ENCODE measurements at regions not wholly inside any gene's neighbourhood (a gene's known extent, or its start where the extent isn't known, plus 50 kb on each side); places are given as distances from the start of the nearest gene placed in this dataset.

DNA sequence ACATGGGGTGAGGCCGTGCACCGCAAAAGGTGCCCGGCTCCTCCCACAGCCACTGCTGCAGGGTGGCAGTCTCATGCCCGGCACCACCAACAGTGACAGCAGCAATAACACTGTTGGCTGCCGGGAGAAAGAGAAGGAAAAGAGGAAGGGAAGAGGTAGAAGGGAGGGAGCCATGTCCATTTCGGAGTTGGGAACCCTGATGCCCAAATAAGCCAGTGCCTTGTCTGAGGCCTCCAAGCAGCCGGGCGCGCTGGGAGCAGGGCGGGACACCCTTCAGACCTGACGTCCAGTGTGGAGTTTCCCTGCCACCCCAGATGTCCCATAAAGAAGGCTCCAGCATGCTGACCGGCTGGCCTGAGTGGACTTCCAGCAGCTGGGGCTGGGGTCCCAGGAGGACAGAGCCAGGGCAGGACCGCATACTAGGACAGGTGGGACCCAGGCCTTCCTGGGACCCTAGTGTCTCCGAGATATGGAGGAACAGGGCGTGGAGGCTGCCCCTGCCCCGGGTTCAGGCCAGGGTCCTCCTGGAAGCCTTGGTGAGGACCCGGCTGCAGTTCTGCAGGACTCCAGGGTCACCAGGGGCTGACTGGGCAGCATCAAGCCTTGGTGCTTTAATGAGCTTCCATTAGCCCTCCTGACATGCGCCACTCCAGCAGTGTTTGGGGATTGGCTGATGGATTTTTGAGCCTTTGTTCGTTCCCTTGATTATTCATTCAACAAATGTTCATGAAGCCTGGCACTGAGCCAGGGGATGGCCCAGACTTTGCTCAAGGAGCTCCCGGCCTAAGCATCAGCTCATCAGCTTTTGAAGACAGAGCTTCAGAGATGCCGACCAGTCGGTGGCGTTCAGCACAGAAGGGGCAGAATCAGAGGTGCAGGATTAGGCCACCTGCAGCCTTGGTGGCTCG, 223.6 kb upstream of the CIBAR2 start:
- TF ChIP-seq POLR2AphosphoS5 (IDR thresholded peaks at IDR 0.05): no peak
- TF ChIP-seq, protein P1, sequence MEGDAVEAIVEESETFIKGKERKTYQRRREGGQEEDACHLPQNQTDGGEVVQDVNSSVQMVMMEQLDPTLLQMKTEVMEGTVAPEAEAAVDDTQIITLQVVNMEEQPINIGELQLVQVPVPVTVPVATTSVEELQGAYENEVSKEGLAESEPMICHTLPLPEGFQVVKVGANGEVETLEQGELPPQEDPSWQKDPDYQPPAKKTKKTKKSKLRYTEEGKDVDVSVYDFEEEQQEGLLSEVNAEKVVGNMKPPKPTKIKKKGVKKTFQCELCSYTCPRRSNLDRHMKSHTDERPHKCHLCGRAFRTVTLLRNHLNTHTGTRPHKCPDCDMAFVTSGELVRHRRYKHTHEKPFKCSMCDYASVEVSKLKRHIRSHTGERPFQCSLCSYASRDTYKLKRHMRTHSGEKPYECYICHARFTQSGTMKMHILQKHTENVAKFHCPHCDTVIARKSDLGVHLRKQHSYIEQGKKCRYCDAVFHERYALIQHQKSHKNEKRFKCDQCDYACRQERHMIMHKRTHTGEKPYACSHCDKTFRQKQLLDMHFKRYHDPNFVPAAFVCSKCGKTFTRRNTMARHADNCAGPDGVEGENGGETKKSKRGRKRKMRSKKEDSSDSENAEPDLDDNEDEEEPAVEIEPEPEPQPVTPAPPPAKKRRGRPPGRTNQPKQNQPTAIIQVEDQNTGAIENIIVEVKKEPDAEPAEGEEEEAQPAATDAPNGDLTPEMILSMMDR (IDR thresholded peaks at IDR 0.05): no peak
